NCI-H345 treated with DMSO at 0.1 percent for 48 hours (cell line): ENCODE measurements at regions not wholly inside any gene's neighbourhood (a gene's known extent, or its start where the extent isn't known, plus 50 kb on each side); places are given as distances from the start of the nearest gene placed in this dataset.

ENCODE experiments used
- DNase-seq: peaks from one replicate; lab custom pipeline; 2025; ENCODE audit not compliant: unreplicated experiment; lab: John Stamatoyannopoulos, UW

GRCh38 chr20:37598575-37599342 lies 71.1 kb upstream of the BLCAP start:
- DNase-seq: no peak

GRCh38 chr20:37598100-37598543 lies 70.4 kb upstream of the BLCAP start:
- DNase-seq: no peak

- no peak for DNase-seq
Observed at GRCh38 chr20:37596890-37597536, 69.3 kb upstream of the BLCAP start.

GRCh38 chr20:37596168-37596567 lies 68.5 kb upstream of the BLCAP start:
- no peak for DNase-seq

- DNase-seq: no peak
Observed at GRCh38 chr20:37593710-37594109, 66.0 kb upstream of the BLCAP start.

GRCh38 chr20:37590938-37591490 lies 63.3 kb upstream of the BLCAP start:
- DNase-seq: no peak

- no peak for DNase-seq
Observed at GRCh38 chr20:37586078-37586477, 58.4 kb upstream of the BLCAP start.

GRCh38 chr20:37584238-37584807 lies 56.6 kb upstream of the BLCAP start:
- DNase-seq: no peak

- no peak for DNase-seq
Observed at GRCh38 chr20:37581246-37581645, 53.6 kb upstream of the BLCAP start.

GRCh38 chr20:37580069-37580468 lies 52.4 kb upstream of the BLCAP start:
- DNase-seq: no peak

- no peak for DNase-seq
Observed at GRCh38 chr20:37579106-37579505, 51.4 kb upstream of the BLCAP start.

- DNase-seq: no peak
Observed at GRCh38 chr20:37577981-37578380, 50.3 kb upstream of the BLCAP start.
